ENCODE measurements at regions not wholly inside any gene's neighbourhood (a gene's known extent, or its start where the extent isn't known, plus 50 kb on each side); places are given as distances from the start of the nearest gene placed in this dataset.
A peak's percentile ranks its signal among the peaks of the same experiment; 100 is the strongest.

DNA sequence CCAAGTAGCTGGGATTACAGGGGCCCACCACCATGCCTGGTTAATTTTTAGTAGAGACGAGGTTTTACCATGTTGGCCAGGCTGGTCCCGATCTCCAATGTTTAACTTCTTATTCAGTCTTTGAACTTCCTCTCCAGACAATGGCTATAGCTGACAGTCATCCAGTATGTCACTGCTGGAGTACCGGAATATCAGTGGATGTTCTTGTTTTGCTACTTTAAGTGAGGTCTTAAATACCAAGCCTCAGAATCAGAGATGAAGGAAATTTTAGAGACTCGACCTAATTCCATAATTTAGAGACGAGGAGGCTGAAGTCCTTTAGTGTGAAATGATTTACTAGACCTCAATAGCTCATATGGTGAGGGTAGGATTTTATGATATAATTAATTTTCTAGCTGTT lies 294.8 kb upstream of the KLF6 start:
- 76 to 87% (median 84%) methylated on average over 5 of the region's 5 CpGs for WGBS, 5 donors
- TF ChIP-seq CTCF (IDR thresholded peaks at IDR 0.05 in 8 of 11, conservative IDR thresholded peaks at IDR 0.05 in 3 of 11) = no peak
- TF ChIP-seq POLR2AphosphoS5 (IDR thresholded peaks at IDR 0.05) = no peak
- TF ChIP-seq POLR2A (IDR thresholded peaks at IDR 0.05) = no peak
- peaks cover 17 to 58% (median 35%) of the 10 kb centered on the region in 6 donors for H3K4me1 ChIP-seq
- intact Hi-C loops (cut with DNase I; ENCODE audit: low total_unique reads) = no loop called here
- H3K36me3 ChIP-seq = no peaks in the 10 kb centered on the region
- DNase-seq = no peak
- no peaks in the 10 kb centered on the region for H3K27me3 ChIP-seq (replicated peaks in 1 of 7)
- H3K9me3 ChIP-seq = no peaks in the 10 kb centered on the region
- no peak overlapping the region for H3K4me3 ChIP-seq
- peak overlapping the region in 6 of 8 donors; percentile 16 to 78 (median 64) for H3K27ac ChIP-seq

DNA sequence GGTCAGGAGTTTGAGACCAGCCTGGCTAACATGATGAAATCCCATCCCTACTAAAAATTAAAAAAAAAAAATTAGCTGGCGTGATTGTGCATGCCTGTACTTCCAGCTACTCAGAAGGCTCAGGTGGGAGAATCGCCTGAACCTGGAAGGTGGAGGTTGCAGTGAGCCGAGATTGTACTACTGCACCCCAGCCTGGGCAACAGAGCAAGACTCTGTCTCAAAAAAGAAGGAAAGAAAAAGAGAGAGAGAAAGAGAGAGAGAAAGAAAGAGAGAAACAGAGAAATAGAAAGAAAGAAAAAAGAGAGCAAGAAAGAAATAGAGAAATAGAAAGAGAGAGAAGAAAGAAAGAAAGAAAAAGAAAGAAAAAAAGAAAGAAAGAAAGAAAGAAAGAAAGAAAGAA lies 292.8 kb upstream of the KLF6 start:
- Histone ChIP-seq H3K9me3 (no peaks in the 10 kb centered on the region), H3K36me3 (no peaks in the 10 kb centered on the region), H3K27me3 (replicated peaks in 1 of 7) (no peaks in the 10 kb centered on the region), H3K4me3 (no peak overlapping the region), H3K27ac (no peak overlapping the region), H3K4me1 (peaks cover 14 to 57% (median 29%) of the 10 kb centered on the region in 6 donors)
- WGBS, 5 donors = 93 to 99% (median 94%) methylated on average over 3 of the region's 3 CpGs
- intact Hi-C loops (cut with DNase I; ENCODE audit: low total_unique reads) = no loop called here
- TF ChIP-seq POLR2A (IDR thresholded peaks at IDR 0.05) = no peak
- no peak for TF ChIP-seq POLR2AphosphoS5 (IDR thresholded peaks at IDR 0.05)
- no peak for TF ChIP-seq CTCF (IDR thresholded peaks at IDR 0.05 in 8 of 11, conservative IDR thresholded peaks at IDR 0.05 in 3 of 11)
- no peak for DNase-seq

DNA sequence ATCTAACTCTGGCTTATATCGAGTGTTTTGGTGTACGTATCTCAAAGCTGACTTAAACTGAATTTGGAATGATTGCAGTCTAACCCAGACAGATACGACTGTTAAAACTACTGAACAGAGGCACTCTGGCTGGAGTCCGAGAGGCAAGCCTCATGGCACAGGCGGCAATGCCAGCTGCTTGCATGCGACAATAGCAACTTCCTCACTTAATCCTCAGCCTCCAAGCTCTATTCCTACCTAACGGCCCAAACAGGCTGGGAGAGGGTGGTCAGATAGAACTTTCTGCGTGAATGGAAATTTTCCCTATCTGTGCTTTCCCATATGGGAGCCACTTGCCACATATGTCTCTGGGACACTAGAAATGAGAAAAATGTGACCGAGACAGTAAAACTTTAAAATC lies 292.0 kb upstream of the KLF6 start:
- Histone ChIP-seq H3K27ac (no peak overlapping the region), H3K9me3 (no peaks in the 10 kb centered on the region), H3K4me1 (peaks cover 7 to 49% (median 26%) of the 10 kb centered on the region in 6 donors), H3K4me3 (no peak overlapping the region), H3K27me3 (replicated peaks in 1 of 7) (no peaks in the 10 kb centered on the region), H3K36me3 (no peaks in the 10 kb centered on the region)
- no peak for TF ChIP-seq CTCF (IDR thresholded peaks at IDR 0.05 in 8 of 11, conservative IDR thresholded peaks at IDR 0.05 in 3 of 11)
- no peak for TF ChIP-seq POLR2AphosphoS5 (IDR thresholded peaks at IDR 0.05)
- no peak for TF ChIP-seq POLR2A (IDR thresholded peaks at IDR 0.05)
- intact Hi-C loops (cut with DNase I; ENCODE audit: low total_unique reads) = no loop called here
- 92 to 99% (median 96%) methylated on average over 9 of the region's 9 CpGs for WGBS, 5 donors
- DNase-seq = no peak

- no peak overlapping the region for H3K4me3 ChIP-seq
- intact Hi-C loops (cut with DNase I; ENCODE audit: low total_unique reads) = no loop called here
- 89 to 98% (median 92%) methylated on average over 7 of the region's 7 CpGs for WGBS, 5 donors
- TF ChIP-seq POLR2A (IDR thresholded peaks at IDR 0.05) = no peak
- no peak for TF ChIP-seq CTCF (IDR thresholded peaks at IDR 0.05 in 8 of 11, conservative IDR thresholded peaks at IDR 0.05 in 3 of 11)
- no peak for TF ChIP-seq POLR2AphosphoS5 (IDR thresholded peaks at IDR 0.05)
- H3K4me1 ChIP-seq = peaks cover 5 to 33% (median 15%) of the 10 kb centered on the region in 6 donors
- no peaks in the 10 kb centered on the region for H3K36me3 ChIP-seq
- no peaks in the 10 kb centered on the region for H3K27me3 ChIP-seq (replicated peaks in 1 of 7)
- DNase-seq = no peak
- H3K9me3 ChIP-seq = no peaks in the 10 kb centered on the region
- H3K27ac ChIP-seq = peak overlapping the region in 1 of 8 donors; percentile 57
These were observed 290.4 kb upstream of the KLF6 start for GRCh38 chr10:4075443-4075842.
